HT-29 (cell line): ENCODE measurements at regions not wholly inside any gene's neighbourhood (a gene's known extent, or its start where the extent isn't known, plus 50 kb on each side); places are given as distances from the start of the nearest gene placed in this dataset.
"Not testable (repeated sequence)": the region's sequence is repeated elsewhere in the genome, so short reads cannot be mapped to it uniquely, and the experiment has no call there.

Experiments
- DNase-seq: peaks from one replicate; pipeline ENCODE4 v3.0.0-alpha.2; 2015; ENCODE audit warnings: low spot score

DNA sequence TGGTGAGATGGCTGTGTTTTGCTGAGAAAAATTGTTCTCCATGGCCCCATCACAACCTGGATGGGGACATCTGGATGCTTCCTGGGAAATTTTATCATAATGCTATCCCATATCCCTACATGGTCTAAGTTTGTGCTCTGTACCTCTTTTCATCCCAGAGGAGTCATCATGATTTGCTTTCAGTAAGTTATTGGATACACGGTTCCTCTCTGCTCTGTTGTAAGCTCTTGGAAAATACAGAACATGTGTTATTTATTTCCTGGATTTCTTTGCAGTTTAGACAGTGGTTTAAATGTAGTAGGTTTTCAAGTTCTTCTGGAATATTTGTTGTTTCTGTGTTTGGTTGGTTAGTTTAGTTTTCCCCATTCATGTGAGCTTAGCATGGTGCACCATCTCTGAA lies 129.2 kb upstream of the ECI2 start:
- DNase-seq: no peak

- no peak for DNase-seq
These were observed 128.7 kb upstream of the ECI2 start for GRCh38 chr6:4264081-4264480.

DNA sequence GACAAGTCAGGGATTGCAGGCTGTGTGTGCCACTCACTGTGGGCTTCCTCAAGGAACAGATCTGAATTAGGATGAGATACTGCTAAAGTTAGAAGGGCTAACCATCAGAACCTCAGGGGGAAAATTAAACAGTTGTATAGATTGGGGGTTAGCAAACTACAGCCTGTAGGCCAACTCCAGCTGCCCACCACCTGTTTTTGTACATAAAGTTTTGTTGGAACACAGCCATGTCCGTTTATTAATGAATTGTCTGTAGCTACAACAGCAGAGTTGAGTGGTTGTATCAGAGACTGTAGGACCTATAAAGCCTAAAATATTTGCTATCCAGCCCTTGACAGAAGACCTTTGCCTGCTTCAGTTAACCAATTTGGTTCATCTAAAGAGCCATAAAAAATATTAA lies 127.2 kb upstream of the ECI2 start:
- no peak for DNase-seq

DNA sequence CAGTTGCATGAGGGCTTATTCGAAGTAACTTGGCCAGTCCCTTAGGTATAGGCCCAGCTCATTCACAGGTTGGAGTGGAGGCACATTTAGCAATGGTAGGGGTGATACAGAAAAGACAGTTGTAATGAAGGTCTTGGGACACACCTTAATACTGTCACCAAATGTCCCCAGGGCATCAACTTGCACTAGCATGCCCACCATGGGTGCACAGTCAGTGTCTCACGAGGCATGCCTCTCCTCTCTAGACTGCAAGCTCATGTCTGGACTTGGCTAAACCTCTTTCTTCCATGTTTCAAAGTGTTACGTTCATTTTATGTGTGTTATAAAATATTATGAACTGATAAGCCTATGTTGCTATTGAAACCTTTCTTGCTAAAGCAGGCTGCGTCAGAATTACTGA lies 124.0 kb upstream of the ECI2 start:
- no peak for DNase-seq

GRCh38 chr6:4258733-4259132 lies 123.4 kb upstream of the ECI2 start:
- DNase-seq: no peak

- no peak for DNase-seq
These were observed 121.6 kb upstream of the ECI2 start for GRCh38 chr6:4256969-4257368.

GRCh38 chr6:4253604-4254231 lies 118.3 kb upstream of the ECI2 start:
- peak; percentile 35 for DNase-seq

GRCh38 chr6:4252445-4252844 lies 117.1 kb upstream of the ECI2 start:
- DNase-seq: not testable (repeated sequence)

- no peak for DNase-seq
These were observed 115.3 kb upstream of the ECI2 start for GRCh38 chr6:4250645-4251044.

- not testable (repeated sequence) for DNase-seq
These were observed 108.5 kb upstream of the ECI2 start for GRCh38 chr6:4243832-4244231.

DNA sequence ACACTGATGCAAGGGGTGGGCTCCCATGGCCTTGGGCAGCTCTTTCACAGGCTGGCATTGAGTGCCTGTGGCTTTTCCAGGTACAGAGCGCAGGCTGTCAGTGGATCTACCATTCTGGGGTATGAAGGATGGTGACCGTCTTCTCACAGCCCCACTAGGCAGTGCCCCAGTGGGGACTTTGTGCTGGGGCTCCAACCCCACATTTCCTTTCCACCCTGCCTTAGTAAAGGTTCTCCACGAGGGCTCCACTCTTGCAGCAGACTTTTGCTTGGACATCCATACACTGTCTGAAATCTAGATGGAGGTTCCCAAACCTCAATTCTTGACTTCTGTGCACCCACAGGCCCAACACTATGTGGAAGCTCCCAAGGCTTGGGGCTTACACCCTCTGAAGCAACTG lies 107.9 kb upstream of the ECI2 start:
- no peak for DNase-seq

GRCh38 chr6:4242601-4243000 lies 107.2 kb upstream of the ECI2 start:
- DNase-seq: no peak

GRCh38 chr6:4240148-4240547 lies 104.8 kb upstream of the ECI2 start:
- DNase-seq: no peak

- DNase-seq: no peak
These were observed 89.9 kb upstream of the ECI2 start for GRCh38 chr6:4225161-4225872.

DNA sequence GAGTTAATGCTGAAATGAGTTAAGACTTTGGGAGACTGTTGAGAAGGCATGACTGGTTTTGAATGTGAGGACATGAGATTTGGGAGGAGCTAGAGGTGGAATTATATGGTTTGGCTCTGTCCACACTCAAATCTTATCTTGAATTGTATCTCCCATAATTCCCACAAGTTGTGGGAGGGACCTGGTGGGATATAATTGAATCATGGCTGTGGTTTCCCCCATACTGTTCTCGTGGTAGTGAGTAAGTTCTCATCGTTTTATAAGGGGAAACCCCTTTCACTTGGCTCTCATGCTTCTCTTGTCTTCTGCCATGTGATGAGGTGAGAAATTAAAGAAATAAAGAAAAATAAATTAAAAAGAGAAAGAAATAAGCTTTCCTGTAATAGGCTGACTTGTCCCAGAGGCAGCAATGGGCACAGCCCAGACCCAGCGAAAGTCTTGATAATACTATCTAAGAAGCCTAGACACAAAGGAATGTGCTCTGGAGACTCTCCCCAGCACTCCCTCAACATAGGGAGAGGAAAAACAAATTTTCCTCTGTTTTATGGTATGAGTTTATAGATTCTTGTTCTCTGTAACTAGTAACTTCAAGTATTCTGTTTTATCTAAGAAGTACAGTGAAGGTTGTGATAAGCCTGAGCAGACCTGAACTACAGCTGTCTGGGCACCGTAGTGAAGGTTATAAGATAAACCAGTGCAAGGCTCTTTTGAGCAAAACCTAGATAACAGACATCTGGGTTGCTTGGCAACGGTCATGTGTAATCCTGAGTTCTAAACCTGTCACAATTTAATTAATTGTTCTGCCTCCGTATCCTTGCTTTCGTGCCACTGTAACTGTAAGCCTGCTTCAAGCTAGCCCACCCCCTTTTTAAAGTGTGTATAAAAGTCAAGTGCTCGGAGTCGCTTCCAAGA lies 88.9 kb upstream of the ECI2 start:
- no peak for DNase-seq

- DNase-seq: no peak
These were observed 85.2 kb upstream of the ECI2 start for GRCh38 chr6:4220558-4220957.

- not testable (repeated sequence) for DNase-seq
These were observed 83.4 kb upstream of the ECI2 start for GRCh38 chr6:4218619-4219317.

DNA sequence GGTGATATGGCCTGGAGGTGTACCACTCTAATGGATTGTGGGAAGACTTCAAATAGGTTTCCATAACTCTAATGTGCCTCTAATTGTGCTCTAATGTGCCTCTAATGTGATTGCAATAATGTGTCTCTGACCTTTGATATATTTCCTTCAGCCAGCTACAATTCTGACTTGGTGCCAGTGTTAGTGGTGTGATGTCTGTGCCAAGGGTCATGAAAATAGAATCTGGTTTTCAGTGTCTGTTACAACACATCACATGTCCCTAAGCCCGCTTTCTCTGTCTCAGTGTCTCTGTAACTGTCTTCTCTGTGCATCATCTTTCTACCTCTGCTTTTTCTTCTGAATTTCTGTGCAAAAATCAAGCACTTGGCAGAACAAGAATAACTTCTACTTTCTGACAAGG lies 77.2 kb upstream of the ECI2 start:
- no peak for DNase-seq

GRCh38 chr6:4210629-4211419 lies 75.4 kb upstream of the ECI2 start:
- peak; percentile 70 for DNase-seq

- DNase-seq: no peak
These were observed 73.8 kb upstream of the ECI2 start for GRCh38 chr6:4209196-4209595.

DNA sequence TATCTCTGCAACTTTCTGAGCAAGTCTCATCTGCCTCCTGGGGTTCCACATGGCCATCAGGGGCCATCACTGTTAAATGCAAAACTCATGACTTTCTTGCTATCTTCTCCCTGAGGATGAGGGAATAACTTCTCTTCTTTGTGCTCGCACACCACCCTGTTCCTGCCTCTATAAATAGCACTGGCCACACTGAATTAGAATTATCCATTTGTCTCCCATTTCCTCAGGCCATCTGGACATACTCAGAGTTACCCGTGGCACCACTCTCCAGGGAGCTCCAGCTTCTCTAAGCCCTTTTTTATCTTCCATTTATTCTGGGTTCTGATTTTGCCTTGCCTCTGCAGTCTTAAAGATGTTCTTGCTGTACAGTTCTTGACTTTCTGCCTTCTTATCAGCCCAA lies 72.8 kb upstream of the ECI2 start:
- no peak for DNase-seq
